ENCODE measurements at regions not wholly inside any gene's neighbourhood (a gene's known extent, or its start where the extent isn't known, plus 50 kb on each side); places are given as distances from the start of the nearest gene placed in this dataset.

- DNase-seq (ENCODE audit: low spot score) = no peak
Observed at GRCh38 chr17:73788111-73788510, 143.9 kb upstream of the SDK2 start.

GRCh38 chr17:73791121-73791520 lies 146.9 kb upstream of the SDK2 start:
- no peak for TF ChIP-seq CTCF (IDR thresholded peaks at IDR 0.05; ENCODE audit: extremely low read depth, missing control alignments)
- DNase-seq (ENCODE audit: low spot score) = no peak

More at GRCh38 chr17:73788111-73788510, 143.9 kb upstream of the SDK2 start:
- no peak for TF ChIP-seq CTCF (IDR thresholded peaks at IDR 0.05; ENCODE audit: extremely low read depth, missing control alignments)

- TF ChIP-seq CTCF (IDR thresholded peaks at IDR 0.05; ENCODE audit: extremely low read depth, missing control alignments) = no peak
Observed at GRCh38 chr17:73791631-73792030, 147.4 kb upstream of the SDK2 start.

GRCh38 chr17:73792994-73793393 lies 148.7 kb upstream of the SDK2 start:
- DNase-seq (ENCODE audit: low spot score) = no peak
- TF ChIP-seq CTCF (IDR thresholded peaks at IDR 0.05; ENCODE audit: extremely low read depth, missing control alignments) = no peak

More at GRCh38 chr17:73791631-73792030, 147.4 kb upstream of the SDK2 start:
- no peak for DNase-seq (ENCODE audit: low spot score)

GRCh38 chr17:73794336-73794735 lies 150.1 kb upstream of the SDK2 start:
- no peak for TF ChIP-seq CTCF (IDR thresholded peaks at IDR 0.05; ENCODE audit: extremely low read depth, missing control alignments)

GRCh38 chr17:73795730-73796129 lies 151.5 kb upstream of the SDK2 start:
- no peak for DNase-seq (ENCODE audit: low spot score)

More at GRCh38 chr17:73794336-73794735, 150.1 kb upstream of the SDK2 start:
- no peak for DNase-seq (ENCODE audit: low spot score)

GRCh38 chr17:73797594-73798110 lies 153.4 kb upstream of the SDK2 start:
- TF ChIP-seq CTCF (IDR thresholded peaks at IDR 0.05; ENCODE audit: extremely low read depth, missing control alignments) = no peak

More at GRCh38 chr17:73795730-73796129, 151.5 kb upstream of the SDK2 start:
- no peak for TF ChIP-seq CTCF (IDR thresholded peaks at IDR 0.05; ENCODE audit: extremely low read depth, missing control alignments)

More at GRCh38 chr17:73797594-73798110, 153.4 kb upstream of the SDK2 start:
- no peak for DNase-seq (ENCODE audit: low spot score)

Measured in GM20000 (cell line).